ENCODE measurements at regions not wholly inside any gene's neighbourhood (a gene's known extent, or its start where the extent isn't known, plus 50 kb on each side); places are given as distances from the start of the nearest gene placed in this dataset.
"Not testable (repeated sequence)": the region's sequence is repeated elsewhere in the genome, so short reads cannot be mapped to it uniquely, and the experiment has no call there.

GRCh38 chr2:200109421-200109820 is 154.0 kb downstream of the MAIP1 start:
- no peak overlapping the region for H3K27ac ChIP-seq
- DNase-seq (no peak), ATAC-seq (no peak)
- no peaks in the 10 kb centered on the region for H3K36me3 ChIP-seq
- no peaks in the 10 kb centered on the region for H3K27me3 ChIP-seq
- H3K4me3 ChIP-seq, result no peak overlapping the region
- H3K4me1 ChIP-seq, result no peaks in the 10 kb centered on the region
- H3K9me3 ChIP-seq, result peaks cover 0 to 4% (median 0%) of the 10 kb centered on the region in 12 donors
- intact Hi-C loops (cut with DNase I), result no loop called here
- TF ChIP-seq CTCF (IDR thresholded peaks at IDR 0.05), result no peak
- TF ChIP-seq POLR2A (IDR thresholded peaks at IDR 0.05), result no peak
- WGBS, 4 donors, result 73 to 80% (median 75%) methylated on average over 3 of the region's 3 CpGs

- Histone ChIP-seq H3K27ac (no peak overlapping the region), H3K27me3 (no peaks in the 10 kb centered on the region), H3K4me1 (no peaks in the 10 kb centered on the region), H3K9me3 (peaks cover 0 to 6% (median 0%) of the 10 kb centered on the region in 12 donors), H3K4me3 (no peak overlapping the region), H3K36me3 (no peaks in the 10 kb centered on the region)
- intact Hi-C loops (cut with DNase I), result no loop called here
- DNase-seq (no peak), ATAC-seq (no peak)
- no peak for TF ChIP-seq POLR2A (IDR thresholded peaks at IDR 0.05)
- no peak for TF ChIP-seq CTCF (IDR thresholded peaks at IDR 0.05)
Observed at GRCh38 chr2:200110381-200110780, 155.0 kb downstream of the MAIP1 start.

- H3K27me3 ChIP-seq; H3K4me3 ChIP-seq; ATAC-seq; H3K9me3 ChIP-seq; intact Hi-C loops (cut with DNase I); DNase-seq; H3K4me1 ChIP-seq; H3K27ac ChIP-seq; H3K36me3 ChIP-seq: not testable (repeated sequence)
- WGBS, 4 donors, result 59 to 64% (median 62%) methylated on average over 8 of the region's 8 CpGs
Observed at GRCh38 chr2:200113016-200113799, 157.8 kb downstream of the MAIP1 start.

GRCh38 chr2:200119236-200119635 is 163.9 kb downstream of the MAIP1 start:
- Histone ChIP-seq H3K36me3 (no peaks in the 10 kb centered on the region), H3K27ac (no peak overlapping the region), H3K4me3 (no peak overlapping the region), H3K4me1 (no peaks in the 10 kb centered on the region), H3K27me3 (no peaks in the 10 kb centered on the region), H3K9me3 (peaks cover 0 to 6% (median 0%) of the 10 kb centered on the region in 12 donors)
- no peak for ATAC-seq
- WGBS, 4 donors, result 80 to 94% (median 86%) methylated on average over 2 of the region's 2 CpGs
- TF ChIP-seq CTCF (IDR thresholded peaks at IDR 0.05) (no peak), POLR2A (IDR thresholded peaks at IDR 0.05) (no peak)
- intact Hi-C loops (cut with DNase I), result no loop called here
- DNase-seq, result no peak

GRCh38 chr2:200121931-200122330 is 166.5 kb downstream of the MAIP1 start:
- Histone ChIP-seq H3K27ac (no peak overlapping the region), H3K27me3 (no peaks in the 10 kb centered on the region), H3K4me1 (peaks cover 0 to 5% (median 0%) of the 10 kb centered on the region in 12 donors), H3K4me3 (no peak overlapping the region), H3K9me3 (no peaks in the 10 kb centered on the region), H3K36me3 (no peaks in the 10 kb centered on the region)
- TF ChIP-seq CTCF (IDR thresholded peaks at IDR 0.05), result no peak
- no peak for TF ChIP-seq POLR2A (IDR thresholded peaks at IDR 0.05)
- DNase-seq (no peak), ATAC-seq (no peak)
- intact Hi-C loops (cut with DNase I), result no loop called here
